GM12878 (cell line): ENCODE measurements at regions not wholly inside any gene's neighbourhood (a gene's known extent, or its start where the extent isn't known, plus 50 kb on each side); places are given as distances from the start of the nearest gene placed in this dataset.

ENCODE experiments used
- BCLAF1 ChIP-seq: fragments of 450-650 bp; IDR thresholded peaks from 2 replicates; pipeline ENCODE4 v1.6.1; 2017; ENCODE audit warnings: antibody characterized with exemption, mild to moderate bottlenecking, moderate library complexity
- CTCF ChIP-seq, 3 experiments: IDR thresholded peaks in 2 of 3; conservative IDR thresholded peaks in 1 of 3; 2 replicates each; pipeline ENCODE4 v1.5.1; 2011; ENCODE audit warnings: low read depth in 3 of 3, low read length in 3 of 3, mild to moderate bottlenecking in 3 of 3, control low read depth in 2 of 3, moderate library complexity in 2 of 3, inconsistent platforms in 1 of 3, mixed read lengths in 1 of 3; ENCODE audit not compliant: control insufficient read depth in 2 of 3, insufficient read depth in 1 of 3; ENCODE audit errors: extremely low read depth in 1 of 3
- POU2F2 ChIP-seq: IDR thresholded peaks from 3 replicates; pipeline ENCODE4 v1.6.1; 2011; ENCODE audit warnings: low read depth, mild to moderate bottlenecking, low read length, borderline replicate concordance
- RAD21 ChIP-seq: IDR thresholded peaks from 2 replicates; pipeline ENCODE4 v1.6.1; 2011; ENCODE audit warnings: mild to moderate bottlenecking, low read depth, low read length, moderate library complexity; ENCODE audit not compliant: insufficient read depth
- TAF1 ChIP-seq: IDR thresholded peaks from 2 replicates; pipeline ENCODE4 v1.6.1; 2011; ENCODE audit warnings: mild to moderate bottlenecking, low read depth, low read length, borderline replicate concordance

GRCh38 chr3:135812057-135812456 lies 153.5 kb upstream of the PPP2R3A start:
- no peak for TF ChIP-seq POU2F2
- no peak for TF ChIP-seq RAD21
- TF ChIP-seq TAF1: no peak
- no peak for TF ChIP-seq BCLAF1
- TF ChIP-seq CTCF (IDR thresholded peaks at IDR 0.05 in 2 of 3, conservative IDR thresholded peaks at IDR 0.05 in 1 of 3; ENCODE audit: control insufficient read depth in 2 of 3, extremely low read depth in 1 of 3, insufficient read depth in 1 of 3, low read depth in 3 of 3, low read length in 3 of 3): no peak
